GM12872 (cell line): ENCODE measurements at regions not wholly inside any gene's neighbourhood (a gene's known extent, or its start where the extent isn't known, plus 50 kb on each side); places are given as distances from the start of the nearest gene placed in this dataset.

Experiments
- CTCF ChIP-seq: IDR thresholded peaks from 3 replicates; pipeline ENCODE4 v1.5.1; 2011; ENCODE audit warnings: low read depth, mild to moderate bottlenecking, low read length, moderate library complexity; ENCODE audit not compliant: insufficient read depth

- no peak for TF ChIP-seq CTCF
Observed at GRCh38 chr6:96460052-96460700, 61.4 kb upstream of the UFL1 start.

- peak; percentile 7; the same call in 1 of the 3 replicates for TF ChIP-seq CTCF
Observed at GRCh38 chr6:96465321-96465903, 56.2 kb upstream of the UFL1 start.

GRCh38 chr6:96466147-96466863 lies 55.3 kb upstream of the UFL1 start:
- TF ChIP-seq CTCF, result no peak

GRCh38 chr6:96467814-96468213 lies 53.8 kb upstream of the UFL1 start:
- TF ChIP-seq CTCF, result no peak

- TF ChIP-seq CTCF, result no peak
Observed at GRCh38 chr6:96468281-96468680, 53.3 kb upstream of the UFL1 start.

GRCh38 chr6:96468681-96469224 lies 52.9 kb upstream of the UFL1 start:
- 0 out of 3 replicates have a peak, but pooled peaks have one; percentile 4 for TF ChIP-seq CTCF

- TF ChIP-seq CTCF, result no peak
Observed at GRCh38 chr6:96469312-96469711, 52.3 kb upstream of the UFL1 start.
